ENCODE measurements at regions not wholly inside any gene's neighbourhood (a gene's known extent, or its start where the extent isn't known, plus 50 kb on each side); places are given as distances from the start of the nearest gene placed in this dataset.
"Not testable (repeated sequence)": the region's sequence is repeated elsewhere in the genome, so short reads cannot be mapped to it uniquely, and the experiment has no call there.

GRCh38 chr11:92098172-92098571, 126.4 kb upstream of the FAT3 start:
- Histone ChIP-seq H3K4me3 (ENCODE audit: low read depth, low read length) (no peak overlapping the region), H3K36me3 (ENCODE audit: control insufficient read depth, insufficient read depth, low read length) (no peaks in the 10 kb centered on the region), H3K27me3 (ENCODE audit: control insufficient read depth, insufficient read depth, low read length) (no peaks in the 10 kb centered on the region)
- TF ChIP-seq CTCF (IDR thresholded peaks at IDR 0.05; ENCODE audit: insufficient read depth, low read length, poor library complexity, severe bottlenecking), result no peak
- no peak for DNase-seq (ENCODE audit: low read depth)

GRCh38 chr11:92087725-92088537, 136.7 kb upstream of the FAT3 start:
- no peak for TF ChIP-seq CTCF (IDR thresholded peaks at IDR 0.05; ENCODE audit: insufficient read depth, low read length, poor library complexity, severe bottlenecking)
- Histone ChIP-seq H3K4me3 (ENCODE audit: low read depth, low read length) (no peak overlapping the region), H3K27me3 (ENCODE audit: control insufficient read depth, insufficient read depth, low read length) (no peaks in the 10 kb centered on the region), H3K36me3 (ENCODE audit: control insufficient read depth, insufficient read depth, low read length) (no peaks in the 10 kb centered on the region)
- no peak for DNase-seq (ENCODE audit: low read depth)

DNA sequence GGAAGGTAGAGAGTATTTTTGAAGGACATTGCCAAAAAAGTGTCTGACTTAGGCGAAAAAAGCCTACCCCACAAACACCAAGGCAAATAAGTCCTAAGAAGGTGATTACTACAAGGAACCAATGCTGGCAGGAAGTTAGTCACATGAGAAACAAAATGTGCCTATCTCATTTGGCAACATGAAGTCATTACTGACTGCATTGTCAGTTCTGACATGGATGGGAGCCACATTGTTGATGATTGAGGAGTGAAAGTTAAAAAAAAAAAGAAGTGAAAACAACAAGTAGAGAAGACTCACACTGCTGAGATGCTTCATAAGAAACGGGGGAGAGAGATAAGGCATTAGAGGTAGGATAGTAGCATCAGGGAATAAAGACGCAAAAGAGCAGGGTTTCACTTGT, 141.5 kb upstream of the FAT3 start:
- DNase-seq (ENCODE audit: low read depth), result no peak
- no peak for TF ChIP-seq CTCF (IDR thresholded peaks at IDR 0.05; ENCODE audit: insufficient read depth, low read length, poor library complexity, severe bottlenecking)

GRCh38 chr11:92082652-92083051, 142.0 kb upstream of the FAT3 start:
- no peak for TF ChIP-seq CTCF (IDR thresholded peaks at IDR 0.05; ENCODE audit: insufficient read depth, low read length, poor library complexity, severe bottlenecking)
- no peak for DNase-seq (ENCODE audit: low read depth)
- H3K27me3 ChIP-seq (ENCODE audit: control insufficient read depth, insufficient read depth, low read length), result no peaks in the 10 kb centered on the region
- H3K4me3 ChIP-seq (ENCODE audit: low read depth, low read length), result no peak overlapping the region
- H3K36me3 ChIP-seq (ENCODE audit: control insufficient read depth, insufficient read depth, low read length), result no peaks in the 10 kb centered on the region

More for the DNA sequence above, 141.5 kb upstream of the FAT3 start:
- H3K4me3 ChIP-seq (ENCODE audit: low read depth, low read length), result no peak overlapping the region
- H3K27me3 ChIP-seq (ENCODE audit: control insufficient read depth, insufficient read depth, low read length), result no peaks in the 10 kb centered on the region
- H3K36me3 ChIP-seq (ENCODE audit: control insufficient read depth, insufficient read depth, low read length), result no peaks in the 10 kb centered on the region

GRCh38 chr11:92074498-92074897, 150.1 kb upstream of the FAT3 start:
- H3K27me3 ChIP-seq (ENCODE audit: control insufficient read depth, insufficient read depth, low read length); H3K4me3 ChIP-seq (ENCODE audit: low read depth, low read length); DNase-seq (ENCODE audit: low read depth); H3K36me3 ChIP-seq (ENCODE audit: control insufficient read depth, insufficient read depth, low read length): not testable (repeated sequence)

DNA sequence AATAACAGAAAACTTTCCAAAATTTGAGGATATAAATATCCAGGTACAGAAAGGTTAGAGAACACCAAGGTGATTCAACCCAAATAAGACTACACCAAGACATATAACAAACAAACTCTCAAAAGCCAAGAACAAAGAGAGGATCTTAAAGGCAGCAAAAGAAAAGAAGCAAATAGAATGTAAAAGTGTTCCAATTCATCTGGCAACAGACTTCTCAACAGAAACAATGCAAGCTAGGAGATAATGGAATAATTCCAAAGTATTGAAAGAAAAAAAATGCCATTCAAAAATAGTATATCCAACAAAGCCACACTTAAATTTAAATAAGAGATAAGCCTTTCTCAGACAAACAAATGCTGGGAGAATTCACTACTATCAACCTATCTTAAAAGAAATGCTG, 153.0 kb upstream of the FAT3 start:
- no peak for TF ChIP-seq CTCF (IDR thresholded peaks at IDR 0.05; ENCODE audit: insufficient read depth, low read length, poor library complexity, severe bottlenecking)
- DNase-seq (ENCODE audit: low read depth), result no peak

More for the DNA sequence above, 153.0 kb upstream of the FAT3 start:
- no peaks in the 10 kb centered on the region for H3K27me3 ChIP-seq (ENCODE audit: control insufficient read depth, insufficient read depth, low read length)
- no peak overlapping the region for H3K4me3 ChIP-seq (ENCODE audit: low read depth, low read length)
- H3K36me3 ChIP-seq (ENCODE audit: control insufficient read depth, insufficient read depth, low read length), result no peaks in the 10 kb centered on the region

Data from kidney epithelial cell (primary cell).